ENCODE measurements at regions not wholly inside any gene's neighbourhood (a gene's known extent, or its start where the extent isn't known, plus 50 kb on each side); places are given as distances from the start of the nearest gene placed in this dataset.

DNA sequence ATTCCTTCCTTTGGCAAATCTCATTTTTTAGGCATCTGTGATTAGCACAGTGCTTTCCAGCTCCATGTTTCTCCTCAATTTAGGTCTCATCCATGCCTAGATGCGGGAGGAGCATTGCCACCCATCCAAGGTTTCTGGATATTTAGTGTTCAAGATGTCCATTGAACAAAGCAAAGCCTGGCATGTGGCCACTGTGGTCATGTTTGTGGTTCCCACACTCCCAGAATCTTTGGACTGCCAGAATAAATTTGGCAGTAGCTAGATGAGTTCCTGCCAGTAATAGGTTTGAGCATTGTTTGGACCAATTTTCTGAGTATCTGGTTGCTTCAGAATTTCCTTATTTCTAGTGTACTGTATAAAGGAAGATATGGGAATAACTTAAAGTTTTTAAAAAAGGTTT, 1124.1 kb downstream of the ADGRL3 start:
- H3K9me2 ChIP-seq = no peaks in the 10 kb centered on the region
- H3K4me2 ChIP-seq = no peak overlapping the region
- H3K4me1 ChIP-seq (ENCODE audit: control insufficient read depth in 1 of 2, insufficient read depth in 2 of 2, low read depth in 1 of 2, low read length in 1 of 2) = peaks cover 0 to 2% of the 10 kb centered on the region in 2 experiments; a peak in 2 of 4 replicates
- TF ChIP-seq ELF1 (IDR thresholded peaks at IDR 0.05) = no peak
- DNase-seq = no peak
- 39% methylated on average over 1 of the region's 1 CpG for WGBS (ENCODE audit: low lambda C conversion rate)
- ChIA-PET CTCF (no interaction called here), POLR2A (no interaction called here)
- H3K9me3 ChIP-seq = no peaks in the 10 kb centered on the region
- H3K36me3 ChIP-seq (replicated peaks in 1 of 2; ENCODE audit: control insufficient read depth in 1 of 2, insufficient read depth in 2 of 2, low read length in 1 of 2) = no peaks in the 10 kb centered on the region
- no peaks in the 10 kb centered on the region for H3K27me3 ChIP-seq (ENCODE audit: insufficient read depth)
- no peak overlapping the region for H3K4me3 ChIP-seq (ENCODE audit: low read depth in 2 of 2, low read length in 1 of 2)
- no peaks in the 10 kb centered on the region for H3K79me2 ChIP-seq (ENCODE audit: insufficient read depth)
- H3K27ac ChIP-seq (ENCODE audit: low read depth in 2 of 2, low read length in 1 of 2) = no peak overlapping the region
- no peaks in the 10 kb centered on the region for H3F3A ChIP-seq (replicated peaks; ENCODE audit: insufficient read depth)
- no peaks in the 10 kb centered on the region for H4K20me1 ChIP-seq (ENCODE audit: insufficient read depth)
- no peak overlapping the region for H2AFZ ChIP-seq (ENCODE audit: low read depth)
- no peak overlapping the region for H3K9ac ChIP-seq

DNA sequence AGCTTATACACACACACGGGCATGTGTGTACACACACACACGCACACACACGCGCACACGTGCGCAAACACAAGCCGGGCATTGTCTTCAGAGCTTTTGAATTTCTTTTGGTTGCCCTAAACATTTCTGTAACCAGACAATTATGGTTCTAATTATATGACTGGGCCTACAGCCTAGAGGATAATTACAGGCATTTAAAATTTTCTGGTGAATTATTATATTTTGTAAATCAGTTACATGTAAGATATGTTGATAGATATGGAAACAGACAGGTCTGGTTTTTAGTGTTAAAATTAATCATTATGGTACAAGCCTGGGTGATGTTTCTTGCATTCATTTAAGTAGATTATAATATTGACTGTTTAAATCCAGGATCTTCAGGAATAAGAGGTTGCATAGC, 1120.5 kb downstream of the ADGRL3 start:
- WGBS (ENCODE audit: low lambda C conversion rate) = 65% methylated on average over 7 of the region's 7 CpGs
- Histone ChIP-seq H3K27me3 (ENCODE audit: insufficient read depth) (no peaks in the 10 kb centered on the region), H3K4me2 (no peak overlapping the region), H3K4me3 (ENCODE audit: low read depth in 2 of 2, low read length in 1 of 2) (no peak overlapping the region), H3K9me2 (no peaks in the 10 kb centered on the region), H4K20me1 (ENCODE audit: insufficient read depth) (no peaks in the 10 kb centered on the region), H3K27ac (ENCODE audit: low read depth in 2 of 2, low read length in 1 of 2) (peak overlapping the region in 1 of 2 experiments; percentile 48; a peak in 1 of 4 replicates), H3K79me2 (ENCODE audit: insufficient read depth) (no peaks in the 10 kb centered on the region), H3K9ac (no peak overlapping the region), H2AFZ (ENCODE audit: low read depth) (no peak overlapping the region), H3F3A (replicated peaks; ENCODE audit: insufficient read depth) (no peaks in the 10 kb centered on the region), H3K36me3 (replicated peaks in 1 of 2; ENCODE audit: control insufficient read depth in 1 of 2, insufficient read depth in 2 of 2, low read length in 1 of 2) (no peaks in the 10 kb centered on the region), H3K4me1 (ENCODE audit: control insufficient read depth in 1 of 2, insufficient read depth in 2 of 2, low read depth in 1 of 2, low read length in 1 of 2) (peaks cover 0 to 2% of the 10 kb centered on the region in 2 experiments; a peak in 2 of 4 replicates), H3K9me3 (no peaks in the 10 kb centered on the region)
- TF ChIP-seq RAD21 (IDR thresholded peaks at IDR 0.05; ENCODE audit: low read length) (peak; percentile 11; the same call in 1 of the 2 replicates), GATA2 (CRISPR knock-in tag; IDR thresholded peaks at IDR 0.05) (peak; percentile 27; the same call in 1 of the 2 replicates), JUND (IDR thresholded peaks at IDR 0.05) (no peak), RCOR1 (IDR thresholded peaks at IDR 0.05; ENCODE audit: low read length) (peak; percentile 65; the same call in 1 of the 2 replicates), SMC3 (IDR thresholded peaks at IDR 0.05; ENCODE audit: low read depth, low read length) (no peak), EP300 (IDR thresholded peaks at IDR 0.05; ENCODE audit: borderline replicate concordance in 1 of 2, low read depth in 1 of 2, low read length in 1 of 2) (peak in 1 of 2 experiments; percentile 91; a peak in 2 of 4 replicates), CHD2 (IDR thresholded peaks at IDR 0.05; ENCODE audit: low read length, partially characterized antibody) (peak; percentile 56), MXI1 (IDR thresholded peaks at IDR 0.05; ENCODE audit: low read depth, low read length) (no peak; the same call in 1 of the 2 replicates)
- DNase-seq = peak; percentile 18
- ChIA-PET POLR2A (no interaction called here), CTCF (interaction anchor here (0.9 to 1.2 kb wide), 3 partner anchors 11 to 164 kb away, joined by 3 read pairs; no protein-coding TSS in a partner anchor)

DNA sequence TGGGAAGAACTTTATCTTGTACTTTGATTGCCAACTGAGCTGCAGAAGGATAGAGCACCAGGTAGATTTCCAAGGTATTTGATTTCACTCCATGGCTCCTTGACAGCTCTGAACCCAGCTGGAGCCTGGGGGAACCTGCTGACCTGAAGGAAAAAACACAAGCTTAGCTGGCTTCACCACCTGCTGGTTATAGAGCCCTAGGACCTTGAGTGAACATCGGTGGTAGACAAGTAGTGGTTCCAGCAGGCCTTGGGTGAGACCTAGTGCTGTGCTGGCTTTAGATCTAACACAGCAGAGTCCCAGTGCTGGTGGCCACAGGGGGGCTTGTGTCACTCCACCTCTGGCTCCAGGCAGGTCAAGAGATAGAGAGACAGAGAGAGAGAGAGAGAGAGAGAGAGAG, 1102.6 kb downstream of the ADGRL3 start:
- no peaks in the 10 kb centered on the region for H3F3A ChIP-seq (replicated peaks; ENCODE audit: insufficient read depth)
- no peak overlapping the region for H3K9ac ChIP-seq
- no peaks in the 10 kb centered on the region for H3K79me2 ChIP-seq (ENCODE audit: insufficient read depth)
- no peaks in the 10 kb centered on the region for H3K4me1 ChIP-seq (ENCODE audit: control insufficient read depth in 1 of 2, insufficient read depth in 2 of 2, low read depth in 1 of 2, low read length in 1 of 2)
- CTCF ChIA-PET = no interaction called here
- POLR2A ChIA-PET = no interaction called here
- no peaks in the 10 kb centered on the region for H3K36me3 ChIP-seq (replicated peaks in 1 of 2; ENCODE audit: control insufficient read depth in 1 of 2, insufficient read depth in 2 of 2, low read length in 1 of 2)
- 38% methylated on average over 1 of the region's 1 CpG for WGBS (ENCODE audit: low lambda C conversion rate)
- H4K20me1 ChIP-seq (ENCODE audit: insufficient read depth) = no peaks in the 10 kb centered on the region
- no peak for DNase-seq
- no peaks in the 10 kb centered on the region for H3K9me3 ChIP-seq
- H3K27ac ChIP-seq (ENCODE audit: low read depth in 2 of 2, low read length in 1 of 2) = no peak overlapping the region
- H3K4me2 ChIP-seq = no peak overlapping the region
- H2AFZ ChIP-seq (ENCODE audit: low read depth) = no peak overlapping the region
- H3K4me3 ChIP-seq (ENCODE audit: low read depth in 2 of 2, low read length in 1 of 2) = no peak overlapping the region
- no peaks in the 10 kb centered on the region for H3K27me3 ChIP-seq (ENCODE audit: insufficient read depth)
- H3K9me2 ChIP-seq = no peaks in the 10 kb centered on the region
- TF ChIP-seq, protein P1, sequence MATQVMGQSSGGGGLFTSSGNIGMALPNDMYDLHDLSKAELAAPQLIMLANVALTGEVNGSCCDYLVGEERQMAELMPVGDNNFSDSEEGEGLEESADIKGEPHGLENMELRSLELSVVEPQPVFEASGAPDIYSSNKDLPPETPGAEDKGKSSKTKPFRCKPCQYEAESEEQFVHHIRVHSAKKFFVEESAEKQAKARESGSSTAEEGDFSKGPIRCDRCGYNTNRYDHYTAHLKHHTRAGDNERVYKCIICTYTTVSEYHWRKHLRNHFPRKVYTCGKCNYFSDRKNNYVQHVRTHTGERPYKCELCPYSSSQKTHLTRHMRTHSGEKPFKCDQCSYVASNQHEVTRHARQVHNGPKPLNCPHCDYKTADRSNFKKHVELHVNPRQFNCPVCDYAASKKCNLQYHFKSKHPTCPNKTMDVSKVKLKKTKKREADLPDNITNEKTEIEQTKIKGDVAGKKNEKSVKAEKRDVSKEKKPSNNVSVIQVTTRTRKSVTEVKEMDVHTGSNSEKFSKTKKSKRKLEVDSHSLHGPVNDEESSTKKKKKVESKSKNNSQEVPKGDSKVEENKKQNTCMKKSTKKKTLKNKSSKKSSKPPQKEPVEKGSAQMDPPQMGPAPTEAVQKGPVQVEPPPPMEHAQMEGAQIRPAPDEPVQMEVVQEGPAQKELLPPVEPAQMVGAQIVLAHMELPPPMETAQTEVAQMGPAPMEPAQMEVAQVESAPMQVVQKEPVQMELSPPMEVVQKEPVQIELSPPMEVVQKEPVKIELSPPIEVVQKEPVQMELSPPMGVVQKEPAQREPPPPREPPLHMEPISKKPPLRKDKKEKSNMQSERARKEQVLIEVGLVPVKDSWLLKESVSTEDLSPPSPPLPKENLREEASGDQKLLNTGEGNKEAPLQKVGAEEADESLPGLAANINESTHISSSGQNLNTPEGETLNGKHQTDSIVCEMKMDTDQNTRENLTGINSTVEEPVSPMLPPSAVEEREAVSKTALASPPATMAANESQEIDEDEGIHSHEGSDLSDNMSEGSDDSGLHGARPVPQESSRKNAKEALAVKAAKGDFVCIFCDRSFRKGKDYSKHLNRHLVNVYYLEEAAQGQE (IDR thresholded peaks at IDR 0.05; ENCODE audit: low read depth, low read length) = no peak
- TF ChIP-seq POLR2AphosphoS5 (IDR thresholded peaks at IDR 0.05; ENCODE audit: low read depth, low read length) (no peak), YY1 (IDR thresholded peaks at IDR 0.05; ENCODE audit: low read depth) (no peak), TEAD4 (IDR thresholded peaks at IDR 0.05; ENCODE audit: borderline replicate concordance, insufficient read depth) (no peak), EZH2phosphoT487 (IDR thresholded peaks at IDR 0.05; ENCODE audit: borderline replicate concordance, low read depth) (no peak), NFIC (IDR thresholded peaks at IDR 0.05; ENCODE audit: borderline replicate concordance) (no peak), ELF1 (IDR thresholded peaks at IDR 0.05) (no peak), FOXM1 (IDR thresholded peaks at IDR 0.05; ENCODE audit: low read depth) (no peak)
- TF ChIP-seq, protein P2, sequence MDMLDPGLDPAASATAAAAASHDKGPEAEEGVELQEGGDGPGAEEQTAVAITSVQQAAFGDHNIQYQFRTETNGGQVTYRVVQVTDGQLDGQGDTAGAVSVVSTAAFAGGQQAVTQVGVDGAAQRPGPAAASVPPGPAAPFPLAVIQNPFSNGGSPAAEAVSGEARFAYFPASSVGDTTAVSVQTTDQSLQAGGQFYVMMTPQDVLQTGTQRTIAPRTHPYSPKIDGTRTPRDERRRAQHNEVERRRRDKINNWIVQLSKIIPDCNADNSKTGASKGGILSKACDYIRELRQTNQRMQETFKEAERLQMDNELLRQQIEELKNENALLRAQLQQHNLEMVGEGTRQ (IDR thresholded peaks at IDR 0.05; ENCODE audit: borderline replicate concordance, low read depth, low read length) = no peak
- TF ChIP-seq, protein P3, sequence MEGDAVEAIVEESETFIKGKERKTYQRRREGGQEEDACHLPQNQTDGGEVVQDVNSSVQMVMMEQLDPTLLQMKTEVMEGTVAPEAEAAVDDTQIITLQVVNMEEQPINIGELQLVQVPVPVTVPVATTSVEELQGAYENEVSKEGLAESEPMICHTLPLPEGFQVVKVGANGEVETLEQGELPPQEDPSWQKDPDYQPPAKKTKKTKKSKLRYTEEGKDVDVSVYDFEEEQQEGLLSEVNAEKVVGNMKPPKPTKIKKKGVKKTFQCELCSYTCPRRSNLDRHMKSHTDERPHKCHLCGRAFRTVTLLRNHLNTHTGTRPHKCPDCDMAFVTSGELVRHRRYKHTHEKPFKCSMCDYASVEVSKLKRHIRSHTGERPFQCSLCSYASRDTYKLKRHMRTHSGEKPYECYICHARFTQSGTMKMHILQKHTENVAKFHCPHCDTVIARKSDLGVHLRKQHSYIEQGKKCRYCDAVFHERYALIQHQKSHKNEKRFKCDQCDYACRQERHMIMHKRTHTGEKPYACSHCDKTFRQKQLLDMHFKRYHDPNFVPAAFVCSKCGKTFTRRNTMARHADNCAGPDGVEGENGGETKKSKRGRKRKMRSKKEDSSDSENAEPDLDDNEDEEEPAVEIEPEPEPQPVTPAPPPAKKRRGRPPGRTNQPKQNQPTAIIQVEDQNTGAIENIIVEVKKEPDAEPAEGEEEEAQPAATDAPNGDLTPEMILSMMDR (IDR thresholded peaks at IDR 0.05) = no peak
